Upper lobe of left lung (tissue), 6 donors: ENCODE measurements at regions not wholly inside any gene's neighbourhood (a gene's known extent, or its start where the extent isn't known, plus 50 kb on each side); places are given as distances from the start of the nearest gene placed in this dataset.
"Not testable (repeated sequence)": the region's sequence is repeated elsewhere in the genome, so short reads cannot be mapped to it uniquely, and the experiment has no call there.

Experiments
- ATAC-seq, 2 donors: fragments of 200-7000 bp; cut with Tn5 transposase; one replicate each; pipeline ENCODE4 v1.9.1; 2022; ENCODE audit warnings: mild to moderate bottlenecking in 2 of 2, moderate library complexity in 2 of 2; ENCODE audit not compliant: low FRiP score in 2 of 2
- DNase-seq, 2 donors: peaks; one replicate each; pipeline ENCODE4 v3.0.0-alpha.2; 2019 to 2020
- H3K27ac ChIP-seq, 4 donors: fragments of 200-600 bp; sonication (generic); one replicate each; pipeline ENCODE4 v1.5.1; 2016 to 2019
- H3K27me3 ChIP-seq, 4 donors: fragments of 200-600 bp; sonication (generic); one replicate each; pipeline ENCODE4 v1.5.1; 2017 to 2019
- H3K36me3 ChIP-seq, 4 donors: fragments of 200-600 bp; sonication (generic); one replicate each; pipeline ENCODE4 v1.5.1; 2016 to 2019
- H3K4me1 ChIP-seq, 4 donors: fragments of 200-600 bp; sonication (generic); one replicate each; pipeline ENCODE4 v1.5.1; 2018 to 2019
- H3K4me3 ChIP-seq, 4 donors: fragments of 200-600 bp; sonication (generic); one replicate each; pipeline ENCODE4 v1.5.1; 2017 to 2019; ENCODE audit warnings: mild to moderate bottlenecking in 2 of 4, moderate library complexity in 1 of 4
- H3K9me3 ChIP-seq, 4 donors: fragments of 200-600 bp; sonication (generic); one replicate each; pipeline ENCODE4 v1.5.1; 2018 to 2019
- CTCF ChIP-seq, 6 experiments: fragments of 450-650 bp in 4 of 6; fragments of 200-600 bp in 2 of 6; sonication (generic) in 2 of 6; IDR thresholded peaks; one replicate each; pipeline ENCODE4 v1.5.1; 2016 to 2019; ENCODE audit warnings: antibody characterized with exemption in 6 of 6
- EP300 ChIP-seq, 4 donors: sonication (generic); formaldehyde crosslinking; IDR thresholded peaks; one replicate each; pipeline ENCODE4 v1.5.1; 2017; ENCODE audit warnings: antibody characterized with exemption in 4 of 4, control low read depth in 2 of 4
- POLR2A ChIP-seq, 4 donors: fragments of 450-650 bp; IDR thresholded peaks; one replicate each; pipeline ENCODE4 v1.5.1; 2016 to 2017; ENCODE audit warnings: antibody characterized with exemption in 4 of 4, mild to moderate bottlenecking in 2 of 4
- POLR2AphosphoS5 ChIP-seq, 2 donors: sonication (generic); formaldehyde crosslinking; IDR thresholded peaks; one replicate each; pipeline ENCODE4 v1.5.1; 2017; ENCODE audit warnings: antibody characterized with exemption in 2 of 2
- WGBS, 2 donors: methylation state at CpG; one replicate each; pipeline ENCODE4 v1.1.5; 2017 to 2018; 5-methylcytosine and 5-hydroxymethylcytosine counted together
- donor health status: DM: no; HTN: no; CAD: no; lungs with moderate emphysema.
- donor health status: DM: no; HTN: yes; CAD: no; lungs with severe emphysema.

GRCh38 chr9:135303865-135304499 lies 175.6 kb upstream of the PPP1R26 start:
- no peak overlapping the region for H3K27ac ChIP-seq
- no peaks in the 10 kb centered on the region for H3K9me3 ChIP-seq
- H3K4me1 ChIP-seq: no peaks in the 10 kb centered on the region
- no peaks in the 10 kb centered on the region for H3K36me3 ChIP-seq
- no peak for DNase-seq
- H3K27me3 ChIP-seq: no peaks in the 10 kb centered on the region
- TF ChIP-seq CTCF (IDR thresholded peaks at IDR 0.05) (no peak), POLR2AphosphoS5 (IDR thresholded peaks at IDR 0.05) (no peak)
- H3K4me3 ChIP-seq: no peak overlapping the region
- no peak for ATAC-seq

- ATAC-seq: no peak
- H3K4me1 ChIP-seq: no peaks in the 10 kb centered on the region
- no peaks in the 10 kb centered on the region for H3K9me3 ChIP-seq
- no peaks in the 10 kb centered on the region for H3K36me3 ChIP-seq
- WGBS, 2 donors: 80 to 81% methylated on average over 2 to 3 of the region's 3 CpGs
- no peak overlapping the region for H3K4me3 ChIP-seq
- no peak overlapping the region for H3K27ac ChIP-seq
- no peak for TF ChIP-seq POLR2AphosphoS5 (IDR thresholded peaks at IDR 0.05)
- no peak for TF ChIP-seq CTCF (IDR thresholded peaks at IDR 0.05)
- TF ChIP-seq EP300 (IDR thresholded peaks at IDR 0.05): no peak
- TF ChIP-seq POLR2A (IDR thresholded peaks at IDR 0.05): no peak
- DNase-seq: no peak
- no peaks in the 10 kb centered on the region for H3K27me3 ChIP-seq
These were observed 174.7 kb upstream of the PPP1R26 start for GRCh38 chr9:135304886-135305285.

- Histone ChIP-seq H3K36me3 (no peaks in the 10 kb centered on the region), H3K27ac (no peak overlapping the region), H3K4me1 (no peaks in the 10 kb centered on the region), H3K27me3 (no peaks in the 10 kb centered on the region), H3K9me3 (no peaks in the 10 kb centered on the region), H3K4me3 (no peak overlapping the region)
- DNase-seq: no peak
- no peak for ATAC-seq
- WGBS, 2 donors: 71 to 77% methylated on average over 12 of the region's 12 CpGs
- no peak for TF ChIP-seq POLR2A (IDR thresholded peaks at IDR 0.05)
- TF ChIP-seq EP300 (IDR thresholded peaks at IDR 0.05): no peak
- TF ChIP-seq POLR2AphosphoS5 (IDR thresholded peaks at IDR 0.05): no peak
- no peak for TF ChIP-seq CTCF (IDR thresholded peaks at IDR 0.05)
These were observed 173.9 kb upstream of the PPP1R26 start for GRCh38 chr9:135305546-135306180.

GRCh38 chr9:135306699-135307098 lies 172.9 kb upstream of the PPP1R26 start:
- Histone ChIP-seq H3K27me3 (no peaks in the 10 kb centered on the region), H3K4me3 (no peak overlapping the region), H3K4me1 (no peaks in the 10 kb centered on the region), H3K36me3 (no peaks in the 10 kb centered on the region), H3K27ac (no peak overlapping the region), H3K9me3 (no peaks in the 10 kb centered on the region)
- 86 to 89% methylated on average over 12 of the region's 12 CpGs for WGBS, 2 donors
- TF ChIP-seq EP300 (IDR thresholded peaks at IDR 0.05) (no peak), POLR2AphosphoS5 (IDR thresholded peaks at IDR 0.05) (no peak), POLR2A (IDR thresholded peaks at IDR 0.05) (no peak), CTCF (IDR thresholded peaks at IDR 0.05) (no peak)
- ATAC-seq (no peak), DNase-seq (no peak)

- no peak overlapping the region for H3K27ac ChIP-seq
- ATAC-seq (no peak), DNase-seq (no peak)
- H3K4me1 ChIP-seq: no peaks in the 10 kb centered on the region
- WGBS, 2 donors: 65 to 83% methylated on average over 8 of the region's 8 CpGs
- TF ChIP-seq EP300 (IDR thresholded peaks at IDR 0.05) (no peak), POLR2A (IDR thresholded peaks at IDR 0.05) (no peak), CTCF (IDR thresholded peaks at IDR 0.05) (no peak), POLR2AphosphoS5 (IDR thresholded peaks at IDR 0.05) (no peak)
- peaks cover 0 to 2% (median under 1%) of the 10 kb centered on the region in 4 donors for H3K9me3 ChIP-seq
- no peaks in the 10 kb centered on the region for H3K27me3 ChIP-seq
- H3K4me3 ChIP-seq: no peak overlapping the region
- no peaks in the 10 kb centered on the region for H3K36me3 ChIP-seq
These were observed 172.3 kb upstream of the PPP1R26 start for GRCh38 chr9:135307300-135307699.

GRCh38 chr9:135307919-135308318 lies 171.7 kb upstream of the PPP1R26 start:
- H3K27ac ChIP-seq, H3K36me3 ChIP-seq, H3K27me3 ChIP-seq, H3K9me3 ChIP-seq, ATAC-seq, H3K4me3 ChIP-seq, H3K4me1 ChIP-seq, DNase-seq: not testable (repeated sequence)
- 76 to 84% methylated on average over 10 of the region's 10 CpGs for WGBS, 2 donors
